Activated naive CD4-positive, alpha-beta T cell (primary cell): ENCODE measurements at regions not wholly inside any gene's neighbourhood (a gene's known extent, or its start where the extent isn't known, plus 50 kb on each side); places are given as distances from the start of the nearest gene placed in this dataset.
"Not testable (repeated sequence)": the region's sequence is repeated elsewhere in the genome, so short reads cannot be mapped to it uniquely, and the experiment has no call there.

Experiments used
- DNase-seq, 4 experiments: peaks; one replicate each; lab custom pipeline; 2025; lab: John Stamatoyannopoulos, UW

GRCh38 chr18:73544032-73544431 lies 603.6 kb downstream of the FBXO15 start:
- DNase-seq, result no peak

- DNase-seq, result no peak
Measured at GRCh38 chr18:73535990-73536389, 611.6 kb downstream of the FBXO15 start.

GRCh38 chr18:73535189-73535588 lies 612.4 kb downstream of the FBXO15 start:
- DNase-seq, result no peak

GRCh38 chr18:73531601-73532000 lies 616.0 kb downstream of the FBXO15 start:
- no peak for DNase-seq

- DNase-seq, result no peak
Measured at GRCh38 chr18:73528066-73528465, 619.6 kb downstream of the FBXO15 start.

- DNase-seq, result no peak
Measured at GRCh38 chr18:73520229-73520628, 627.4 kb downstream of the FBXO15 start.

GRCh38 chr18:73516056-73516455 lies 631.6 kb downstream of the FBXO15 start:
- DNase-seq, result not testable (repeated sequence)

- DNase-seq, result no peak
Measured at GRCh38 chr18:73514449-73514848, 633.2 kb downstream of the FBXO15 start.

- DNase-seq, result no peak
Measured at GRCh38 chr18:73511771-73512503, 635.7 kb downstream of the FBXO15 start.

GRCh38 chr18:73509460-73509859 lies 638.2 kb downstream of the FBXO15 start:
- no peak for DNase-seq

GRCh38 chr18:73503326-73503725 lies 635.5 kb upstream of the NETO1 start:
- DNase-seq, result no peak

- DNase-seq, result no peak
Measured at GRCh38 chr18:73487966-73488365, 620.2 kb upstream of the NETO1 start.

GRCh38 chr18:73485166-73485565 lies 617.4 kb upstream of the NETO1 start:
- no peak for DNase-seq

GRCh38 chr18:73482901-73483300 lies 615.1 kb upstream of the NETO1 start:
- DNase-seq, result no peak

- DNase-seq, result no peak
Measured at GRCh38 chr18:73479477-73479876, 611.7 kb upstream of the NETO1 start.

GRCh38 chr18:73478191-73478590 lies 610.4 kb upstream of the NETO1 start:
- DNase-seq, result no peak

- DNase-seq, result no peak
Measured at GRCh38 chr18:73476031-73476430, 608.2 kb upstream of the NETO1 start.

- no peak for DNase-seq
Measured at GRCh38 chr18:73462092-73462491, 594.3 kb upstream of the NETO1 start.

- no peak for DNase-seq
Measured at GRCh38 chr18:73461780-73462059, 593.9 kb upstream of the NETO1 start.

GRCh38 chr18:73461038-73461779 lies 593.4 kb upstream of the NETO1 start:
- DNase-seq, result no peak

GRCh38 chr18:73458186-73458964 lies 590.6 kb upstream of the NETO1 start:
- no peak for DNase-seq

- no peak for DNase-seq
Measured at GRCh38 chr18:73456643-73457042, 588.9 kb upstream of the NETO1 start.

GRCh38 chr18:73452866-73453265 lies 585.1 kb upstream of the NETO1 start:
- DNase-seq, result no peak
